HepG2 (cell line): ENCODE measurements at regions not wholly inside any gene's neighbourhood (a gene's known extent, or its start where the extent isn't known, plus 50 kb on each side); places are given as distances from the start of the nearest gene placed in this dataset.

Experiments used
- ATAC-seq: fragments of 200-7000 bp; cut with Tn5 transposase; 3 replicates; pipeline ENCODE4 v1.9.1; 2020; ENCODE audit warnings: mild to moderate bottlenecking, moderate library complexity
- BruUV-seq: library from RNA; stranded (reverse); fragments of 400-500 nt; replicated peaks from 2 replicates; lab custom pipeline; 2021; lab: Mats Ljungman, UMichigan
- CTCF ChIA-PET: fragments of 300-600 bp; formaldehyde crosslinking; extraction: SDS; loops from one replicate; lab custom pipeline; 2021; ENCODE audit warnings: low total read pairs, inconsistent platforms, low intra/inter-chr PET ratio; lab: Yijun Ruan, JAX
- POLR2A ChIA-PET: fragments of 350-600 bp; sonication (Branson Sonifier 250); formaldehyde crosslinking; loops from one replicate; lab custom pipeline; 2020; ENCODE audit warnings: antibody characterized with exemption, inconsistent platforms; lab: Yijun Ruan, JAX
- DNase-seq: peaks from one replicate; pipeline ENCODE4 v3.0.0-alpha.2; 2015; ENCODE audit warnings: low spot score
- FAIRE-seq: peaks from 3 replicates; lab custom pipeline; 2011; peaks lifted over from hg19 to GRCh38; lab: Jason Lieb, UNC
- H2AFZ ChIP-seq: one replicate; pipeline ENCODE4 v1.6.1; 2011; ENCODE audit warnings: low read length, inconsistent platforms
- H3K27ac ChIP-seq: fragments of 300-600 bp; 3 replicates; pipeline ENCODE4 v1.8.0; 2011; ENCODE audit warnings: mixed run types, mild to moderate bottlenecking, mixed read lengths, low read length, inconsistent platforms; ENCODE audit not compliant: insufficient read depth; ENCODE audit errors: extremely low read length
- H3K27me3 ChIP-seq, 2 experiments: fragments of 200-600 bp in 1 of 2; 2 replicates in 1 of 2; 3 replicates in 1 of 2; pipeline versions ENCODE4 v1.6.0 to v1.8.0; 2011; ENCODE audit warnings: low read length in 2 of 2, mild to moderate bottlenecking in 2 of 2, moderate library complexity in 2 of 2, inconsistent platforms in 1 of 2; ENCODE audit not compliant: insufficient read depth in 2 of 2, control insufficient read depth in 1 of 2
- H3K36me3 ChIP-seq, 2 experiments: fragments of 200-600 bp in 1 of 2; replicated peaks in 1 of 2; 2 replicates in 1 of 2; 3 replicates in 1 of 2; pipeline versions ENCODE4 v1.5.1 to v1.8.0; 2011; ENCODE audit warnings: low read length in 2 of 2, inconsistent platforms in 1 of 2; ENCODE audit not compliant: insufficient read depth in 2 of 2, control insufficient read depth in 1 of 2
- H3K4me1 ChIP-seq: 2 replicates; pipeline ENCODE4 v1.5.1; 2012; ENCODE audit warnings: low read length, inconsistent platforms; ENCODE audit not compliant: insufficient read depth
- H3K4me2 ChIP-seq: 2 replicates; pipeline ENCODE4 v1.6.0; 2011; ENCODE audit warnings: low read depth, low read length, inconsistent platforms
- H3K4me3 ChIP-seq, 3 experiments: fragments of 200-600 bp in 1 of 3; sonication (generic), shearing (Covaris generic) in 1 of 3; replicated peaks in 1 of 3; 2 replicates each; pipeline ENCODE4 v1.5.1; 2011 to 2016; ENCODE audit warnings: low read length in 3 of 3, inconsistent platforms in 2 of 3, low read depth in 2 of 3, mild to moderate bottlenecking in 2 of 3, control low read depth in 1 of 3, mixed read lengths in 1 of 3; ENCODE audit not compliant: insufficient read depth in 1 of 3
- H3K79me2 ChIP-seq: one replicate; pipeline ENCODE4 v1.6.1; 2011; ENCODE audit warnings: low read length, inconsistent platforms; ENCODE audit not compliant: insufficient read depth
- H3K9ac ChIP-seq: 2 replicates; pipeline ENCODE4 v1.6.0; 2011; ENCODE audit warnings: mild to moderate bottlenecking, low read depth, low read length, inconsistent platforms; ENCODE audit not compliant: insufficient read depth
- H3K9me3 ChIP-seq: 2 replicates; pipeline ENCODE4 v1.5.1; 2012; ENCODE audit warnings: mild to moderate bottlenecking, low read length
- H4K20me1 ChIP-seq: 2 replicates; pipeline ENCODE4 v1.6.0; 2011; ENCODE audit warnings: inconsistent platforms, mild to moderate bottlenecking, low read length, moderate library complexity; ENCODE audit not compliant: insufficient read depth
- AKAP8 ChIP-seq: sonication (generic); formaldehyde crosslinking; IDR thresholded peaks from 2 replicates; pipeline ENCODE4 v1.5.1; 2020; ENCODE audit warnings: mild to moderate bottlenecking, missing genetic modification reagents
- CBX1 ChIP-seq: IDR thresholded peaks from one replicate; pipeline ENCODE4 v1.6.1; 2016; ENCODE audit warnings: antibody characterized with exemption, low read depth
- ELK4 ChIP-seq: sonication (generic); formaldehyde crosslinking; IDR thresholded peaks from 2 replicates; pipeline ENCODE4 v1.9.0; 2021; ENCODE audit warnings: missing genetic modification reagents, borderline replicate concordance
- GTF3A ChIP-seq: sonication (generic); formaldehyde crosslinking; conservative IDR thresholded peaks from 2 replicates; pipeline ENCODE4 v1.4.0; 2020; ENCODE audit warnings: mild to moderate bottlenecking, missing genetic modification reagents
- PCBP1 ChIP-seq: fragments of 200-400 bp; formaldehyde crosslinking; IDR thresholded peaks from 2 replicates; pipeline ENCODE4 v1.6.1; 2017; ENCODE audit warnings: mild to moderate bottlenecking, low read depth, low read length, borderline replicate concordance
- PITX1 ChIP-seq: sonication (generic); formaldehyde crosslinking; IDR thresholded peaks from 2 replicates; pipeline ENCODE4 v1.5.1; 2020; ENCODE audit warnings: mild to moderate bottlenecking, missing genetic modification reagents
- PLSCR1 ChIP-seq: sonication (generic); formaldehyde crosslinking; IDR thresholded peaks from 2 replicates; pipeline ENCODE4 v1.5.0; 2020; ENCODE audit warnings: missing genetic modification reagents, mild to moderate bottlenecking, borderline replicate concordance
- RAD21 ChIP-seq: fragments of 450-650 bp; formaldehyde crosslinking; IDR thresholded peaks from 2 replicates; pipeline ENCODE4 v1.5.0; 2020; ENCODE audit warnings: mild to moderate bottlenecking
- REL ChIP-seq: sonication (generic); formaldehyde crosslinking; conservative IDR thresholded peaks from 2 replicates; pipeline ENCODE4 v1.8.0; 2022; ENCODE audit warnings: mild to moderate bottlenecking, missing genetic modification reagents, moderate library complexity
- SNAPC5 ChIP-seq: sonication (generic); formaldehyde crosslinking; IDR thresholded peaks from 2 replicates; pipeline ENCODE4 v1.8.1; 2023; ENCODE audit warnings: mild to moderate bottlenecking, missing genetic modification reagents, borderline replicate concordance
- ZBTB46 ChIP-seq: sonication (generic); formaldehyde crosslinking; IDR thresholded peaks from 2 replicates; pipeline ENCODE4 v1.4.0; 2020; ENCODE audit warnings: mild to moderate bottlenecking, missing genetic modification reagents, borderline replicate concordance
- ZEB1 ChIP-seq: IDR thresholded peaks from 2 replicates; pipeline ENCODE4 v1.6.1; 2012; ENCODE audit warnings: mild to moderate bottlenecking, low read depth, inconsistent platforms; ENCODE audit not compliant: insufficient replicate concordance
- ZNF253 ChIP-seq: sonication (generic); formaldehyde crosslinking; IDR thresholded peaks from 2 replicates; pipeline ENCODE4 v1.8.0; 2022; ENCODE audit warnings: mild to moderate bottlenecking, missing genetic modification reagents, borderline replicate concordance
- ZNF609 ChIP-seq: sonication (generic); formaldehyde crosslinking; IDR thresholded peaks from 2 replicates; pipeline ENCODE4 v1.4.0; 2020; ENCODE audit warnings: mild to moderate bottlenecking, missing genetic modification reagents, borderline replicate concordance
- ZNF674 ChIP-seq: sonication (generic); formaldehyde crosslinking; IDR thresholded peaks from 2 replicates; pipeline ENCODE4 v1.5.0; 2020; ENCODE audit warnings: low read depth, mild to moderate bottlenecking, missing genetic modification reagents
- ZNF879 ChIP-seq: sonication (generic); formaldehyde crosslinking; IDR thresholded peaks from 2 replicates; pipeline ENCODE4 v1.8.1; 2023; ENCODE audit warnings: missing genetic modification reagents
- WGBS: methylation state at CpG from one replicate; pipeline ENCODE4 v1.1.6; 2017; ENCODE audit warnings: low lambda C conversion rate; 5-methylcytosine and 5-hydroxymethylcytosine counted together
- in situ Hi-C: cut with HindIII; loops from 2 replicates; pipeline ENCODE4 v1.10.0; 2017; ENCODE audit warnings: low pct_unique_long_range_greater_than_20kb; ENCODE audit not compliant: extremely low pct_ligation_motif_present
- intact Hi-C: fragments of 100-400 bp; cut with micrococcal nuclease; formaldehyde crosslinking; loops from one replicate; pipeline ENCODE4 v1.10.0; 2022; ENCODE audit not compliant: unreplicated experiment

- Histone ChIP-seq H3K36me3 (no peaks in the 10 kb centered on the region), H3K27ac (no peak overlapping the region), H3K4me1 (no peaks in the 10 kb centered on the region), H3K9ac (no peak overlapping the region), H3K4me2 (no peak overlapping the region), H3K9me3 (no peaks in the 10 kb centered on the region), H2AFZ (no peak overlapping the region), H3K4me3 (no peak overlapping the region), H3K79me2 (no peaks in the 10 kb centered on the region), H4K20me1 (no peaks in the 10 kb centered on the region), H3K27me3 (no peaks in the 10 kb centered on the region)
- 0% methylated on average over 3 of the region's 3 CpGs for WGBS
- in situ Hi-C loops, result no loop called here
- CTCF ChIA-PET, result no interaction called here
- intact Hi-C loops, result no loop called here
- DNase-seq (no peak), ATAC-seq (no peak), FAIRE-seq (no peak)
- POLR2A ChIA-PET, result no interaction called here
- no TSS peak for BruUV-seq
- TF ChIP-seq SNAPC5 (CRISPR knock-in tag) (no peak), ZEB1 (no peak), GTF3A (CRISPR knock-in tag) (no peak), PITX1 (CRISPR knock-in tag) (no peak), REL (CRISPR knock-in tag) (no peak), ELK4 (CRISPR knock-in tag) (no peak), PLSCR1 (CRISPR knock-in tag) (no peak), RAD21 (CRISPR knock-in tag) (no peak), PCBP1 (no peak), ZNF879 (CRISPR knock-in tag) (no peak), CBX1 (no peak), ZNF253 (CRISPR knock-in tag) (no peak), ZNF674 (CRISPR knock-in tag) (no peak), AKAP8 (CRISPR knock-in tag) (no peak), ZNF609 (CRISPR knock-in tag) (no peak), ZBTB46 (no peak)
Measured at GRCh38 chr2:198762441-198762840, 695.3 kb downstream of the SATB2 start.
